ENCODE measurements at regions not wholly inside any gene's neighbourhood (a gene's known extent, or its start where the extent isn't known, plus 50 kb on each side); places are given as distances from the start of the nearest gene placed in this dataset.

GRCh38 chr14:44639781-44640385 lies 132.8 kb upstream of the FSCB start:
- Histone ChIP-seq H3K36me3 (ENCODE audit: control insufficient read depth, low read length) (no peaks in the 10 kb centered on the region), H3K4me3 (ENCODE audit: low read length) (no peak overlapping the region), H3F3A (ENCODE audit: control insufficient read depth, insufficient read depth) (no peaks in the 10 kb centered on the region), H3K27ac (ENCODE audit: low read depth, low read length) (no peak overlapping the region), H3K27me3 (ENCODE audit: control insufficient read depth, low read length) (no peaks in the 10 kb centered on the region), H3K4me1 (ENCODE audit: control insufficient read depth, low read length) (no peaks in the 10 kb centered on the region), H3K9me3 (ENCODE audit: control insufficient read depth, insufficient read depth, low read length) (no peaks in the 10 kb centered on the region), H3K9me2 (replicated peaks; ENCODE audit: control insufficient read depth, low read length) (no peaks in the 10 kb centered on the region), H3K4me2 (ENCODE audit: low read length) (no peak overlapping the region), H4K20me1 (ENCODE audit: control insufficient read depth, insufficient read depth, low read depth, low read length) (no peaks in the 10 kb centered on the region), H3K79me2 (ENCODE audit: control insufficient read depth, low read length) (no peaks in the 10 kb centered on the region)
- TF ChIP-seq EZH2phosphoT487 (IDR thresholded peaks at IDR 0.05; ENCODE audit: borderline replicate concordance, low read length) (no peak), CTCF (IDR thresholded peaks at IDR 0.05; ENCODE audit: low read depth, low read length, poor library complexity, severe bottlenecking) (no peak)

GRCh38 chr14:44634692-44635091 lies 127.6 kb upstream of the FSCB start:
- no peaks in the 10 kb centered on the region for H3K9me3 ChIP-seq (ENCODE audit: control insufficient read depth, insufficient read depth, low read length)
- TF ChIP-seq EZH2phosphoT487 (IDR thresholded peaks at IDR 0.05; ENCODE audit: borderline replicate concordance, low read length) (no peak), CTCF (IDR thresholded peaks at IDR 0.05; ENCODE audit: low read depth, low read length, poor library complexity, severe bottlenecking) (no peak)
- no peaks in the 10 kb centered on the region for H3K4me1 ChIP-seq (ENCODE audit: control insufficient read depth, low read length)
- no peaks in the 10 kb centered on the region for H3K36me3 ChIP-seq (ENCODE audit: control insufficient read depth, low read length)
- H3K27ac ChIP-seq (ENCODE audit: low read depth, low read length), result no peak overlapping the region
- H3K4me2 ChIP-seq (ENCODE audit: low read length), result no peak overlapping the region
- no peaks in the 10 kb centered on the region for H3K27me3 ChIP-seq (ENCODE audit: control insufficient read depth, low read length)
- no peaks in the 10 kb centered on the region for H4K20me1 ChIP-seq (ENCODE audit: control insufficient read depth, insufficient read depth, low read depth, low read length)
- no peak overlapping the region for H3K4me3 ChIP-seq (ENCODE audit: low read length)
- H3K9me2 ChIP-seq (replicated peaks; ENCODE audit: control insufficient read depth, low read length), result no peaks in the 10 kb centered on the region
- no peaks in the 10 kb centered on the region for H3K79me2 ChIP-seq (ENCODE audit: control insufficient read depth, low read length)
- H3F3A ChIP-seq (ENCODE audit: control insufficient read depth, insufficient read depth), result no peaks in the 10 kb centered on the region

GRCh38 chr14:44626423-44626822 lies 119.3 kb upstream of the FSCB start:
- Histone ChIP-seq H3K9me2 (replicated peaks; ENCODE audit: control insufficient read depth, low read length) (no peaks in the 10 kb centered on the region), H3F3A (ENCODE audit: control insufficient read depth, insufficient read depth) (no peaks in the 10 kb centered on the region), H3K79me2 (ENCODE audit: control insufficient read depth, low read length) (no peaks in the 10 kb centered on the region), H3K27me3 (ENCODE audit: control insufficient read depth, low read length) (no peaks in the 10 kb centered on the region), H3K36me3 (ENCODE audit: control insufficient read depth, low read length) (no peaks in the 10 kb centered on the region), H3K4me2 (ENCODE audit: low read length) (no peak overlapping the region), H4K20me1 (ENCODE audit: control insufficient read depth, insufficient read depth, low read depth, low read length) (no peaks in the 10 kb centered on the region), H3K27ac (ENCODE audit: low read depth, low read length) (no peak overlapping the region), H3K4me1 (ENCODE audit: control insufficient read depth, low read length) (no peaks in the 10 kb centered on the region), H3K9me3 (ENCODE audit: control insufficient read depth, insufficient read depth, low read length) (no peaks in the 10 kb centered on the region), H3K4me3 (ENCODE audit: low read length) (no peak overlapping the region)
- TF ChIP-seq CTCF (IDR thresholded peaks at IDR 0.05; ENCODE audit: low read depth, low read length, poor library complexity, severe bottlenecking) (no peak), EZH2phosphoT487 (IDR thresholded peaks at IDR 0.05; ENCODE audit: borderline replicate concordance, low read length) (no peak)

Data from DOHH2 (cell line).